Adrenal gland (tissue), 5 donors: ENCODE measurements at regions not wholly inside any gene's neighbourhood (a gene's known extent, or its start where the extent isn't known, plus 50 kb on each side); places are given as distances from the start of the nearest gene placed in this dataset.

Experiments used
- CTCF ChIP-seq, 6 experiments: fragments of 450-650 bp in 4 of 6; fragments of 200-600 bp in 2 of 6; sonication (generic) in 1 of 6; IDR thresholded peaks; 1 replicate in 5 of 6; 2 replicates in 1 of 6; pipeline versions ENCODE4 v1.5.1 to v1.8.0; 2016 to 2021; ENCODE audit warnings: antibody characterized with exemption in 6 of 6, mild to moderate bottlenecking in 2 of 6, moderate library complexity in 1 of 6
- POLR2A ChIP-seq, 2 donors: fragments of 450-650 bp; IDR thresholded peaks; one replicate each; pipeline ENCODE4 v1.6.1; 2017; ENCODE audit warnings: antibody characterized with exemption in 2 of 2, mild to moderate bottlenecking in 2 of 2, moderate library complexity in 1 of 2
- donor health status: DM: no; HTN: no; CAD: no.

GRCh38 chr10:44564790-44565189 lies 179.9 kb upstream of the CXCL12 start:
- no peak for TF ChIP-seq POLR2A (IDR thresholded peaks at IDR 0.05)
- no peak for TF ChIP-seq CTCF (IDR thresholded peaks at IDR 0.05)
